ENCODE measurements at regions not wholly inside any gene's neighbourhood (a gene's known extent, or its start where the extent isn't known, plus 50 kb on each side); places are given as distances from the start of the nearest gene placed in this dataset.

DNA sequence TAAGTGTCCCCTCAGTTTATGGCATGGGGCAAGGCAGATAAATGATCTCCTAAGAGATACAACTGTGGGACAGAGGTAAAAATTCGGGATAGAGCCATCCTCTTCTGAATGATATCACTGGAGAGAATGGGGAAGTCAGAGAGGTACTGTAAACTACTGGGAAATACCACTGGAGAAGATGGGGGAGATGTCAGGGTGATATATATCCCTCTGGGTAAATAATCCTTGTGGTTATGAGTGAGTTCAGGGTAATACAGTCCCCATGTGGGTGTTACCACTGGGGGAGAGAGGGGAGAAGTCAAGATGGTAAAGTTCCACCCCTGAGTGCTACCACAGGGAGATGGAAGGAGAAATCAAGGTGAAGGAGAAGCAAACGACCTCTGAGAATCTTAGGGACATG lies 63.9 kb upstream of the ZNF81 start:
- H3K36me3 ChIP-seq (replicated peaks in 1 of 2; ENCODE audit: control insufficient read depth in 1 of 2, insufficient read depth in 2 of 2, low read length in 2 of 2) = no peaks in the 10 kb centered on the region
- POLR2A ChIA-PET = no interaction called here
- intact Hi-C loops (cut with micrococcal nuclease; ENCODE audit: unreplicated experiment) = no loop called here
- no peaks in the 10 kb centered on the region for H3K4me1 ChIP-seq (ENCODE audit: insufficient read depth, low read length)
- ATAC-seq = no peak
- no peak for FAIRE-seq
- H3K9me3 ChIP-seq (ENCODE audit: low read length) = no peaks in the 10 kb centered on the region
- no peak overlapping the region for H3K9ac ChIP-seq (ENCODE audit: insufficient read depth, low read depth, low read length)
- no peak overlapping the region for H3K27ac ChIP-seq (ENCODE audit: extremely low read length, insufficient read depth, low read length)
- no peak overlapping the region for H2AFZ ChIP-seq (ENCODE audit: low read length)
- in situ Hi-C loops (cut with HindIII; ENCODE audit: extremely low pct_ligation_motif_present, low pct_unique_long_range_greater_than_20kb) = no loop called here
- H3K4me2 ChIP-seq (ENCODE audit: low read depth, low read length) = no peak overlapping the region
- H3K4me3 ChIP-seq (replicated peaks in 1 of 3; ENCODE audit: insufficient read depth in 1 of 3, low read depth in 2 of 3, low read length in 3 of 3) = no peak overlapping the region
- H3K79me2 ChIP-seq (ENCODE audit: insufficient read depth, low read length) = no peaks in the 10 kb centered on the region
- H3K27me3 ChIP-seq (ENCODE audit: control insufficient read depth in 1 of 2, insufficient read depth in 2 of 2, low read length in 2 of 2) = no peaks in the 10 kb centered on the region
- CTCF ChIA-PET (ENCODE audit: low intra/inter-chr PET ratio, low total read pairs) = no interaction called here
- 13% methylated on average over 2 of the region's 2 CpGs for WGBS (ENCODE audit: low lambda C conversion rate)
- no peak for DNase-seq (ENCODE audit: low spot score)
- no peak for TF ChIP-seq PHF20 (CRISPR knock-in tag; IDR thresholded peaks at IDR 0.05)
- TF ChIP-seq FLYWCH1 (CRISPR knock-in tag; IDR thresholded peaks at IDR 0.05) = no peak
- TF ChIP-seq ZNF589 (CRISPR knock-in tag; conservative IDR thresholded peaks at IDR 0.05) = no peak
- TF ChIP-seq RXRA (CRISPR knock-in tag; IDR thresholded peaks at IDR 0.05) = no peak
- TF ChIP-seq ZNF772 (CRISPR knock-in tag; IDR thresholded peaks at IDR 0.05) = no peak
- TF ChIP-seq ZNF546 (CRISPR knock-in tag; conservative IDR thresholded peaks at IDR 0.05) = no peak
- no peak for TF ChIP-seq MAFK (conservative IDR thresholded peaks at IDR 0.05 in 1 of 2, IDR thresholded peaks at IDR 0.05 in 1 of 2; ENCODE audit: low read length in 2 of 2)
- no peak for TF ChIP-seq ZNF660 (CRISPR knock-in tag; IDR thresholded peaks at IDR 0.05; ENCODE audit: borderline replicate concordance, low read depth)
- TF ChIP-seq SNAI1 (CRISPR knock-in tag; IDR thresholded peaks at IDR 0.05; ENCODE audit: borderline replicate concordance) = no peak
- no peak for TF ChIP-seq ZNF101 (CRISPR knock-in tag; IDR thresholded peaks at IDR 0.05; ENCODE audit: borderline replicate concordance, low read depth)
- no peak for TF ChIP-seq ZNF616 (CRISPR knock-in tag; IDR thresholded peaks at IDR 0.05; ENCODE audit: low read depth)
- no peak for TF ChIP-seq ZFP36L2 (CRISPR knock-in tag; IDR thresholded peaks at IDR 0.05)
- no peak for TF ChIP-seq ZNF550 (CRISPR knock-in tag; IDR thresholded peaks at IDR 0.05; ENCODE audit: borderline replicate concordance)
- TF ChIP-seq MTA1 (CRISPR knock-in tag; IDR thresholded peaks at IDR 0.05; ENCODE audit: borderline replicate concordance) = no peak
- no peak for TF ChIP-seq ZNF510 (CRISPR knock-in tag; IDR thresholded peaks at IDR 0.05; ENCODE audit: low read depth)
- TF ChIP-seq MATR3 (CRISPR knock-in tag; IDR thresholded peaks at IDR 0.05) = no peak
- TF ChIP-seq, protein P1, sequence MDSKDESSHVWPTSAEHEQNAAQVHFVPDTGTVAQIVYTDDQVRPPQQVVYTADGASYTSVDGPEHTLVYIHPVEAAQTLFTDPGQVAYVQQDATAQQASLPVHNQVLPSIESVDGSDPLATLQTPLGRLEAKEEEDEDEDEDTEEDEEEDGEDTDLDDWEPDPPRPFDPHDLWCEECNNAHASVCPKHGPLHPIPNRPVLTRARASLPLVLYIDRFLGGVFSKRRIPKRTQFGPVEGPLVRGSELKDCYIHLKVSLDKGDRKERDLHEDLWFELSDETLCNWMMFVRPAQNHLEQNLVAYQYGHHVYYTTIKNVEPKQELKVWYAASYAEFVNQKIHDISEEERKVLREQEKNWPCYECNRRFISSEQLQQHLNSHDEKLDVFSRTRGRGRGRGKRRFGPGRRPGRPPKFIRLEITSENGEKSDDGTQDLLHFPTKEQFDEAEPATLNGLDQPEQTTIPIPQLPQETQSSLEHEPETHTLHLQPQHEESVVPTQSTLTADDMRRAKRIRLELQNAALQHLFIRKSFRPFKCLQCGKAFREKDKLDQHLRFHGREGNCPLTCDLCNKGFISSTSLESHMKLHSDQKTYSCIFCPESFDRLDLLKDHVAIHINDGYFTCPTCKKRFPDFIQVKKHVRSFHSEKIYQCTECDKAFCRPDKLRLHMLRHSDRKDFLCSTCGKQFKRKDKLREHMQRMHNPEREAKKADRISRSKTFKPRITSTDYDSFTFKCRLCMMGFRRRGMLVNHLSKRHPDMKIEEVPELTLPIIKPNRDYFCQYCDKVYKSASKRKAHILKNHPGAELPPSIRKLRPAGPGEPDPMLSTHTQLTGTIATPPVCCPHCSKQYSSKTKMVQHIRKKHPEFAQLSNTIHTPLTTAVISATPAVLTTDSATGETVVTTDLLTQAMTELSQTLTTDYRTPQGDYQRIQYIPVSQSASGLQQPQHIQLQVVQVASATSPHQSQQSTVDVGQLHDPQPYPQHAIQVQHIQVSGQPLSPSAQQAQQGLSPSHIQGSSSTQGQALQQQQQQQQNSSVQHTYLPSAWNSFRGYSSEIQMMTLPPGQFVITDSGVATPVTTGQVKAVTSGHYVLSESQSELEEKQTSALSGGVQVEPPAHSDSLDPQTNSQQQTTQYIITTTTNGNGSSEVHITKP (CRISPR knock-in tag; IDR thresholded peaks at IDR 0.05; ENCODE audit: low read depth) = no peak
- no peak for TF ChIP-seq ZNF670 (CRISPR knock-in tag; IDR thresholded peaks at IDR 0.05; ENCODE audit: borderline replicate concordance)
- TF ChIP-seq, protein P2, sequence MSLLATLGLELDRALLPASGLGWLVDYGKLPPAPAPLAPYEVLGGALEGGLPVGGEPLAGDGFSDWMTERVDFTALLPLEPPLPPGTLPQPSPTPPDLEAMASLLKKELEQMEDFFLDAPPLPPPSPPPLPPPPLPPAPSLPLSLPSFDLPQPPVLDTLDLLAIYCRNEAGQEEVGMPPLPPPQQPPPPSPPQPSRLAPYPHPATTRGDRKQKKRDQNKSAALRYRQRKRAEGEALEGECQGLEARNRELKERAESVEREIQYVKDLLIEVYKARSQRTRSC (CRISPR knock-in tag; IDR thresholded peaks at IDR 0.05; ENCODE audit: low read depth) = no peak
- no TSS peak for BruUV-seq (replicated peaks)
- H4K20me1 ChIP-seq (ENCODE audit: insufficient read depth, low read length) = no peaks in the 10 kb centered on the region
